Adrenal gland (tissue), 5 donors: ENCODE measurements at regions not wholly inside any gene's neighbourhood (a gene's known extent, or its start where the extent isn't known, plus 50 kb on each side); places are given as distances from the start of the nearest gene placed in this dataset.

Source experiments
- POLR2A ChIP-seq, 2 donors: fragments of 450-650 bp; IDR thresholded peaks; one replicate each; pipeline ENCODE4 v1.6.1; 2017; ENCODE audit warnings: antibody characterized with exemption in 2 of 2, mild to moderate bottlenecking in 2 of 2, moderate library complexity in 1 of 2
- TF ChIP-seq, protein P1 (sequence below), 6 experiments: fragments of 450-650 bp in 4 of 6; fragments of 200-600 bp in 2 of 6; sonication (generic) in 1 of 6; IDR thresholded peaks; 1 replicate in 5 of 6; 2 replicates in 1 of 6; pipeline versions ENCODE4 v1.5.1 to v1.8.0; 2016 to 2021; ENCODE audit warnings: antibody characterized with exemption in 6 of 6, mild to moderate bottlenecking in 2 of 6, moderate library complexity in 1 of 6
- donor health status: DM: no; HTN: no; CAD: no.

DNA sequence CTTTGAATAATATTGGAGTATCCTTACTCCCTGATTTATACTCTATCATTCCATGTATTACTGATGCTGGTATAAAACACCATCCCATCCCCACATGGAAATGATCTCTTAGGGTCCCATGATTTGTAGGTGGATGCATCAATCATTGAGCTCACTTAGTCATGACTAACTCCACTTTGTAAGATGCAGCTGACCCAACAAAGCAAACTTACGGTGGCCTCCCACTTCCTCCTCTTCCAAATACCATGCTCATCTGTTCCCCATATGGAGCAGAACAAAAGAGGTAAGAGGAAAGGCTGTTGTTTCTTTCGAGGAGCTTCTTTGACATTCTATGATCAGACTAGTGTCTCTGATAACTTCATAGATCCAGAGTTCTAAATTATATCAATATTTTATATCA lies 640.2 kb upstream of the SLC39A10 start:
- TF ChIP-seq, protein P1, sequence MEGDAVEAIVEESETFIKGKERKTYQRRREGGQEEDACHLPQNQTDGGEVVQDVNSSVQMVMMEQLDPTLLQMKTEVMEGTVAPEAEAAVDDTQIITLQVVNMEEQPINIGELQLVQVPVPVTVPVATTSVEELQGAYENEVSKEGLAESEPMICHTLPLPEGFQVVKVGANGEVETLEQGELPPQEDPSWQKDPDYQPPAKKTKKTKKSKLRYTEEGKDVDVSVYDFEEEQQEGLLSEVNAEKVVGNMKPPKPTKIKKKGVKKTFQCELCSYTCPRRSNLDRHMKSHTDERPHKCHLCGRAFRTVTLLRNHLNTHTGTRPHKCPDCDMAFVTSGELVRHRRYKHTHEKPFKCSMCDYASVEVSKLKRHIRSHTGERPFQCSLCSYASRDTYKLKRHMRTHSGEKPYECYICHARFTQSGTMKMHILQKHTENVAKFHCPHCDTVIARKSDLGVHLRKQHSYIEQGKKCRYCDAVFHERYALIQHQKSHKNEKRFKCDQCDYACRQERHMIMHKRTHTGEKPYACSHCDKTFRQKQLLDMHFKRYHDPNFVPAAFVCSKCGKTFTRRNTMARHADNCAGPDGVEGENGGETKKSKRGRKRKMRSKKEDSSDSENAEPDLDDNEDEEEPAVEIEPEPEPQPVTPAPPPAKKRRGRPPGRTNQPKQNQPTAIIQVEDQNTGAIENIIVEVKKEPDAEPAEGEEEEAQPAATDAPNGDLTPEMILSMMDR (IDR thresholded peaks at IDR 0.05): no peak
- no peak for TF ChIP-seq POLR2A (IDR thresholded peaks at IDR 0.05)
